ENCODE measurements at regions not wholly inside any gene's neighbourhood (a gene's known extent, or its start where the extent isn't known, plus 50 kb on each side); places are given as distances from the start of the nearest gene placed in this dataset.

DNA sequence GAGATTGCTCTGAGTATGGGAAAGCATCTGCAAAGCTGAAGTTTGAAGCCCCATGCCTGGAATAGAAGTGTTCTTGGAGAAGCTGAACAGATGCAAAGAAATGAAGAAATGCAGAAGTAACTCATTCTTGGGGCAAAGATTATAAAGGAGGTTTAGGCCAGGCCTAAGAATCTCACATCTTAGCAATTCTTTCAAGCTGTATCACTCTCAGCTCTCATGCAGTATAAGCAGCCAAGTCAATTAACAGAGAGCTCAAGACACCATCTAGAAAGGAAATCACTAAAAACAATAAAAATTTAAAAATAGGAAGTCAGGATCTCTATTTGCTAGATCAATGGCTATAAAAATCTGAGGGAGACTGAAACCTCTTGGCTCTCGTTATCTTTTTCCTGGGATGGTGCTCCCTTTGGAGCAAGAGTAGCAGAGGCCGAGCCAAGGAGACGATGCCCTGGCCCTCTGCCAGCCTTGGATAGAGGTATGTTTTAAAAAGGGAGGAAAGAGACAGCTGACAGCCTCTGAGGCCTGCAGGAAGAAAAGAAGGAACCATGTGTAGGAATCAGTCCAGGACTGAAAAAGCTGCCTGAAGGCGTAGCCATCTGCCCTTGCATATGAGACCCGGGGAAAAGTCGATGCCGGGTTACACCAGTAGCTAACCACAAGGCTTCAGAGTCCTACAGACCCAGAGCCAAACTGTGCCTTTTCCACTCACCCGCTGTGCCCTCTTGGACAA lies 229.8 kb downstream of the BLID start:
- no peak for TF ChIP-seq ZFX (IDR thresholded peaks at IDR 0.05)
- TF ChIP-seq, protein P1, sequence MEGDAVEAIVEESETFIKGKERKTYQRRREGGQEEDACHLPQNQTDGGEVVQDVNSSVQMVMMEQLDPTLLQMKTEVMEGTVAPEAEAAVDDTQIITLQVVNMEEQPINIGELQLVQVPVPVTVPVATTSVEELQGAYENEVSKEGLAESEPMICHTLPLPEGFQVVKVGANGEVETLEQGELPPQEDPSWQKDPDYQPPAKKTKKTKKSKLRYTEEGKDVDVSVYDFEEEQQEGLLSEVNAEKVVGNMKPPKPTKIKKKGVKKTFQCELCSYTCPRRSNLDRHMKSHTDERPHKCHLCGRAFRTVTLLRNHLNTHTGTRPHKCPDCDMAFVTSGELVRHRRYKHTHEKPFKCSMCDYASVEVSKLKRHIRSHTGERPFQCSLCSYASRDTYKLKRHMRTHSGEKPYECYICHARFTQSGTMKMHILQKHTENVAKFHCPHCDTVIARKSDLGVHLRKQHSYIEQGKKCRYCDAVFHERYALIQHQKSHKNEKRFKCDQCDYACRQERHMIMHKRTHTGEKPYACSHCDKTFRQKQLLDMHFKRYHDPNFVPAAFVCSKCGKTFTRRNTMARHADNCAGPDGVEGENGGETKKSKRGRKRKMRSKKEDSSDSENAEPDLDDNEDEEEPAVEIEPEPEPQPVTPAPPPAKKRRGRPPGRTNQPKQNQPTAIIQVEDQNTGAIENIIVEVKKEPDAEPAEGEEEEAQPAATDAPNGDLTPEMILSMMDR (conservative IDR thresholded peaks at IDR 0.05) = no peak
- H3K27ac ChIP-seq = no peak overlapping the region

DNA sequence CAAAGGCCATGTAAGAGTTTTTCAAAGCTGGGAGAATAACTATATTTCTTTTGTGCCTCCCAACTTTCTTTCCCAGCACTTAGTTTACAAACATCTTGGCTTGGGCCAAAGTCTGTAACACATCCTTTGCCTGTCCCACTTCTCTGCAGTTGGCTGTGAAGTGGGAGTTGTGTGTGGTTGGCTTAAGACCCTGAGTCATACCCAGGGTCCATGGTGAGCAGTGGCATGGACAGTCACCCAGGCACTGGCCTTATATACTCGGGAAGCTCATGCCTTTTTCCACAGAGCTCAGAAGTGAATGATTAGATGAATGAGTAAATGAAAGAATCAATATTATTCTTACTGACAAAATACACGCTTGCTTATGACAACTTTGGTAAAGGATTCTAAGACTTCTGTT lies 231.4 kb downstream of the BLID start:
- H3K27ac ChIP-seq = no peak overlapping the region
- TF ChIP-seq, protein P1 (conservative IDR thresholded peaks at IDR 0.05) = no peak
- no peak for TF ChIP-seq ZFX (IDR thresholded peaks at IDR 0.05)

DNA sequence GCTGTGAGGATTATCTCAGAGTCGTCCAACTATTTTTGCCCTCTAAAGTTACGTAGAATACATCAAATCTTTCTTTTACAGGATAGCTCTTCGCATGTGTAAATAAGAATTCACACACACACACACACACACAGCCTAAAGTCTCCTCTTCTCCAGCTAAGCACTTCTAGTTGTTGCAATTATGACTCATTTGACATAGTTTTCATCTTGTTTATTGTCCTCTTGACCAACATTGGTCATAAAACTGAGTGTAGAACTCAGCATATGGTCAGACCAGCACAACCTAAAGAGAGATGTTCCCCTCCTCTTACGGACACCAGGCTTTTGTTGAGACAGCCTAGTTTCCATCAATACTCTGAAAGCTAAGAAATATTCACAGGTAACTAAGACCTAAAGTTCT lies 234.2 kb downstream of the BLID start:
- H3K27ac ChIP-seq = no peak overlapping the region
- TF ChIP-seq ZFX (IDR thresholded peaks at IDR 0.05) = no peak
- TF ChIP-seq, protein P1 (conservative IDR thresholded peaks at IDR 0.05) = no peak

DNA sequence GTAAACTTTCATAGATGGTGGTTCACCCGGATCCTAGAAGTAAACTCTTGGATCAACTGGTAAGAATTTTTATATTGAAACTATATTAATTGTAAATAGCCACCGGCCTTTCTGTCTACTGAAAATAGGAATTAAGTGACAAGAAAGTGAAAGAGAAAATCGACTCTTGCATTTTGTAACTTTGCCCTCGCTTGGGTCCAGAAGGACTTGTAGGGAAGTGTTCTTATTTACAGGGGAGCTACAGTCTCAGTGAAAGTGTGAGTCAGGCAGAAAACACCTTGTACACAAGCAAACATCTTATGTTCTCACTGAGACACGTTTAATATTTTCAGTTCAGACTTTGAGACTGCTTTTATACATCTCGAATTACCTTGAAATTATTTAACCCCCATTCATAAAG lies 238.9 kb downstream of the BLID start:
- no peak overlapping the region for H3K27ac ChIP-seq
- no peak for TF ChIP-seq ZFX (IDR thresholded peaks at IDR 0.05)
- TF ChIP-seq, protein P1 (conservative IDR thresholded peaks at IDR 0.05) = no peak

DNA sequence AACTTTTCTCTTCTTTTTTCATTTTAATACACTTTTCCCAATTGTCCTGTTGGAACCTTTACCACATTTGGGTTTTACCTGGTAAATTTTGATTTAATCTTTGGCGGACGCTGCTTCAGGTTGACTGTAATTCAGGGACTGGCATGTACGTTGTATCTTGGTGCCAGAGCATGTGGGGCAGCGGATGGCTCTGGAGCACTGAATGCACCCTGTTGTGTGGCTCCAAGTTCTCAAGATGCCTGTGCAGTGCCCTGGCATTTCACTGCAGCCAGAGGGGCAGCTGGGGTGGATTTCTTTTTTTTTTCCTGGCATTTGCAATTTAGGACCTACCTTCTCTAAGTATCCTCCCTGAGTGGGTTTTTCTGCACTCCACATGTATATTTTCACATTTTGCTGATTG lies 242.2 kb downstream of the BLID start:
- no peak overlapping the region for H3K27ac ChIP-seq
- TF ChIP-seq ZFX (IDR thresholded peaks at IDR 0.05) = no peak
- TF ChIP-seq, protein P1 (conservative IDR thresholded peaks at IDR 0.05) = no peak

DNA sequence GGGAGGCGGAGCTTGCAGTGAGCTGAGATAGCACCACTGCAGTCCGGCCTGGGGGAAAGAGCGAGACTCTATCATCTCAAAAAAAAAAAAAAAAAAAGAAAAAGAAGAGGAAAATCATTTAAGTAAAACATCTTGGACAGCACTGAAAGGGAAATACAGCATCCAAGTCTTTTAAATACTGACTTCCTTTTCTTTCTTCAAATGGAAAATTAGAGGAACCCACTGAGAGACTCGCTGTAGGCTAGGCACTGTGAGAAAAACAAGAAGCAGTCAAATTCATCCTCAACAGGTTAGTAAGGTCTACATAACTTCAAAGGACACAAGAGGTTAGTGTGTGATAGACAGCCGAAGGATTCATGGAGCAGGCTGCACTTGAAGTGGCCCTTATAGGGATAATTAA lies 243.7 kb downstream of the BLID start:
- no peak for TF ChIP-seq ZFX (IDR thresholded peaks at IDR 0.05)
- TF ChIP-seq, protein P1 (conservative IDR thresholded peaks at IDR 0.05) = no peak
- no peak overlapping the region for H3K27ac ChIP-seq

DNA sequence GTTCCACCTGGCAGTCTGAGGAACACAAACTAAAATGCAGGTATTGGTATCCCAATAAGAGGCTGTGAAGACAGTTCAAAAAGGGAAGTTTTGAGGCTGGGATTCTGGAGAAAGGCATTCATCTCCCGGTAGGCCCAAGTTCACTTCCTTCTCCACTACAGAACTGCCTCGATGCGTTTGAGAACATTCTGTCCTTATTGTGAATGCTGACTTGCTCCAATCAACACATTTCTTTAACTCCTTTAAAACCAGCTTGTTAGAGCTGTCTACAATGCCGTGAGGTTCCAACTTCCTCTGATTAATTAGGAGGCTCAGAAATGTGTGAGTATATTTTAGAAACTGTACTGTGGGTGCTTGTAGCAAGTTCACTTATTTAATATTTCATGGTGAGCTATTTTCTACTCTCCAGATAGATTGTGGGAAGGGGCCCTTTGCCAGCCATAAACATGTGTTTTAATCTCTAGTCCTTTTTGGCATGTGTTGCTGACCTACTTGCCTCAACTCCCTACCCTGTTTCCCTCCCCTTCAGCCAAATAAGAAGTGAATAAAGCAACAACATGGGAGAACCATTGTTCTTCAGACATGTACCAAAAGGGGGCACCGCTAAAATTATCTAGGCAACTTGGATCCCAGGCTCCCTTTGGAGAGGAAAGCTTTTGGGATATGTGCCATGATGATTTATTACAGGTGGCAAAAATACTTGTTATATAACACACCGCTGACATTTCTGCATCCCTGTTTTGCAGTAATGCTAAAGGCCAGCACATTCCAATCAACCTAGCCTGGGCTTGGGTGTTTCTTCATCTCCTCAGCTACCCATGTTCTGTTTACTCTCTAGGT lies 245.6 kb downstream of the BLID start:
- no peak overlapping the region for H3K27ac ChIP-seq
- no peak for TF ChIP-seq ZFX (IDR thresholded peaks at IDR 0.05)

Data from C4-2B (cell line).